Mesendoderm (in vitro differentiated cells): ENCODE measurements at regions not wholly inside any gene's neighbourhood (a gene's known extent, or its start where the extent isn't known, plus 50 kb on each side); places are given as distances from the start of the nearest gene placed in this dataset.

ENCODE experiments used
- DNase-seq: peaks from one replicate; pipeline ENCODE4 v3.0.0; 2013
- H2AK5ac ChIP-seq: 2 replicates; pipeline ENCODE4 v1.6.1; 2013; ENCODE audit warnings: low read length, inconsistent platforms
- H2BK120ac ChIP-seq: 2 replicates; pipeline ENCODE4 v1.6.1; 2013; ENCODE audit warnings: low read depth, mild to moderate bottlenecking, low read length, moderate library complexity, mixed read lengths
- H2BK15ac ChIP-seq: replicated peaks from 2 replicates; pipeline ENCODE4 v1.6.1; 2013; ENCODE audit warnings: low read depth, mild to moderate bottlenecking, moderate library complexity
- H2BK5ac ChIP-seq: 2 replicates; pipeline ENCODE4 v1.6.1; 2013; ENCODE audit warnings: low read length, inconsistent platforms
- H3K18ac ChIP-seq: 2 replicates; pipeline ENCODE4 v1.6.1; 2013; ENCODE audit warnings: mild to moderate bottlenecking, low read length, mixed read lengths
- H3K23ac ChIP-seq: one replicate; pipeline ENCODE4 v1.6.1; 2013; ENCODE audit warnings: low read length
- H3K27ac ChIP-seq: 2 replicates; pipeline ENCODE4 v1.5.1; 2013; ENCODE audit warnings: low read depth, mild to moderate bottlenecking, inconsistent platforms, low read length, moderate library complexity
- H3K27me3 ChIP-seq: 2 replicates; pipeline ENCODE4 v1.6.1; 2013; ENCODE audit warnings: low read length, control low read depth, mild to moderate bottlenecking, inconsistent platforms; ENCODE audit not compliant: insufficient read depth, poor library complexity
- H3K36me3 ChIP-seq: 2 replicates; pipeline ENCODE4 v1.6.1; 2013; ENCODE audit warnings: low read length, inconsistent platforms; ENCODE audit not compliant: control insufficient read depth, insufficient read depth
- H3K4ac ChIP-seq: one replicate; pipeline ENCODE4 v1.6.1; 2013; ENCODE audit warnings: low read depth, mild to moderate bottlenecking, low read length, moderate library complexity
- H3K4me1 ChIP-seq: 2 replicates; pipeline ENCODE4 v1.6.1; 2013; ENCODE audit warnings: low read depth, low read length, inconsistent platforms; ENCODE audit not compliant: control insufficient read depth
- H3K4me2 ChIP-seq: 2 replicates; pipeline ENCODE4 v1.6.1; 2013; ENCODE audit warnings: low read length
- H3K4me3 ChIP-seq: 2 replicates; pipeline ENCODE4 v1.5.1; 2013; ENCODE audit warnings: mild to moderate bottlenecking, low read length
- H3K56ac ChIP-seq: one replicate; pipeline ENCODE4 v1.6.1; 2013; ENCODE audit warnings: low read length
- H3K79me1 ChIP-seq: 2 replicates; pipeline ENCODE4 v1.6.1; 2013; ENCODE audit warnings: low read length, inconsistent platforms
- H3K79me2 ChIP-seq: 2 replicates; pipeline ENCODE4 v1.6.1; 2013; ENCODE audit warnings: mild to moderate bottlenecking, low read length; ENCODE audit not compliant: control insufficient read depth, insufficient read depth
- H3K9ac ChIP-seq: 2 replicates; pipeline ENCODE4 v1.6.1; 2013; ENCODE audit warnings: low read length, inconsistent platforms
- H4K5ac ChIP-seq: one replicate; pipeline ENCODE4 v1.6.1; 2013; ENCODE audit warnings: low read length
- H4K8ac ChIP-seq: one replicate; pipeline ENCODE4 v1.6.1; 2013; ENCODE audit warnings: low read depth, mild to moderate bottlenecking, control low read depth, low read length, moderate library complexity
- WGBS: extraction: QIAGEN DNeasy Blood & Tissue Kit; methylation state at CpG from one replicate; pipeline ENCODE4 v1.1.7; 2013; ENCODE audit warnings: low lambda C conversion rate, missing lambda C conversion rate; ENCODE audit not compliant: insufficient coverage; ENCODE audit errors: extremely low coverage; 5-methylcytosine and 5-hydroxymethylcytosine counted together

DNA sequence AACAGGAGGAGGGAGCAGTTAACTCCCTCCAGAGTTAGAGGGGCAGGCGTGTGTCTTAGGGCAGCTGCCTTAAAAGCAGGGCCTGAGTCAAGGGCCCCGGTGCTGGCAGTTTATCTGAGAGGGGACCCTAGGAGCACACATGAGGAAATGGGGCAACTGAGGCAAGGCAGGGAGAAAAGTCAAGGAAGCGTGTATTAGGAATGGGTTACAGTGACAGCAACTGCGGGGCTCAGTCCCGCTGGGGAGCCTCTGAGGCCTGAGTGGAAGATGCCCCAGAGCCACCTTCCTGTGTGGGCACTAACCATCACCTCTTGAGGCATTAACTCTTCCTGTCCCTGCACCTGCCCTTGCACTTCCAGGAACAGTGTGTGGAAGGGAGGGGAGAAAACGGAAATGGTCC is 276.3 kb downstream of the MATN1 start:
- no peaks in the 10 kb centered on the region for H3K79me2 ChIP-seq

DNA sequence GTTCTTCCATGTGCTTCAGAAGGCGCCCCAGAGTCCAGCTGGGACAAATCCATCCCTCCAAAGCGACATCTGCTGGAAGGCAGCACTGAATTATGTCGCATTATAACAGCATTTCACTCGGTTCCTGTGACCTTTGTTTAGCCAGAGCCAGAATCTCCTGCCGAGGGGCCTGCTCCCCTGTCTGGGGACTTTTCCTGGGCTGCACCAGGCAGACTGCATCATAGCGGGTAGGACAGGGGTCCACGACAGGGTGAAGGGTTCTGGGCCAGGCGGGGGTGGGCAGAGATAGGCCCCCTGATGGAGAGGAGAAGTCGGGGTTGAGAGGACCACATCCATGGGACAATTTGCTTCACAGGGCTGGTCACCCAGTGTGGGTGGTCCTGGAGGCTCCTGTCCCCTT is 276.9 kb downstream of the MATN1 start:
- H3K18ac ChIP-seq, result no peak overlapping the region
- no CpG with 5 or more reads among the region's 9 CpGs for WGBS
- no peaks in the 10 kb centered on the region for H3K27me3 ChIP-seq
- H4K8ac ChIP-seq, result no peak overlapping the region
- H2BK120ac ChIP-seq, result no peak overlapping the region
- H4K5ac ChIP-seq, result no peak overlapping the region
- H3K9ac ChIP-seq, result no peak overlapping the region
- H2AK5ac ChIP-seq, result no peak overlapping the region
- no peak overlapping the region for H3K56ac ChIP-seq
- no peak overlapping the region for H3K4ac ChIP-seq
- H3K23ac ChIP-seq, result no peak overlapping the region
- H2BK5ac ChIP-seq, result no peak overlapping the region
- H3K79me2 ChIP-seq, result no peaks in the 10 kb centered on the region
- no peak overlapping the region for H2BK15ac ChIP-seq
- no peak overlapping the region for H3K27ac ChIP-seq
- no peaks in the 10 kb centered on the region for H3K79me1 ChIP-seq
- H3K4me3 ChIP-seq, result no peak overlapping the region
- H3K4me1 ChIP-seq, result no peaks in the 10 kb centered on the region
- no peaks in the 10 kb centered on the region for H3K36me3 ChIP-seq
- DNase-seq, result no peak
- H3K4me2 ChIP-seq, result no peak overlapping the region

More for the DNA sequence above, 276.3 kb downstream of the MATN1 start:
- Histone ChIP-seq H3K18ac (no peak overlapping the region), H3K4ac (no peak overlapping the region), H3K9ac (no peak overlapping the region), H3K36me3 (no peaks in the 10 kb centered on the region), H3K27ac (no peak overlapping the region), H2BK5ac (no peak overlapping the region), H3K4me1 (no peaks in the 10 kb centered on the region), H4K8ac (no peak overlapping the region), H3K79me1 (no peaks in the 10 kb centered on the region), H3K27me3 (no peaks in the 10 kb centered on the region), H3K56ac (no peak overlapping the region), H2BK15ac (no peak overlapping the region), H3K23ac (no peak overlapping the region), H3K4me3 (no peak overlapping the region), H3K4me2 (no peak overlapping the region), H4K5ac (no peak overlapping the region), H2BK120ac (no peak overlapping the region), H2AK5ac (no peak overlapping the region)
- WGBS, result no CpG with 5 or more reads among the region's 6 CpGs
- no peak for DNase-seq

DNA sequence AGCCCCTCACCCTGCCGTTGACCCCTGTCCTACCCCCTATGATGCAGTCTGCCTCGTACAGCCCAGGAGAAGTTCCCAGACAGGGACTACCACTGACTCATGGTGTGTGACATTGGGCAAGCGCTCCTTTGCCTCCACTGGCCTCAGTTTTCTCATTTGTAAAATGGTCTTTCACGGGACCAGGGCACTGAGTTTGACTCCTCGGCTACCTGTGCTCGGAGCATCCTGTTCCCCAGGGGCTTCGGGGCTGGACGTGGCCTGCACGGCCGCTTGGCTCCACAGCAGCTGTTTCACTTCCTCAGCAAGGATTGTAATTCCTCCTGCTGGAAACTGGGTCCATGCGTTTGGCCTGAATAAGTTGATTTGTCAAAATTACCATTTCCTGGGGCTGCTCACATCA is 277.3 kb downstream of the MATN1 start:
- DNase-seq, result no peak
- Histone ChIP-seq H2BK15ac (no peak overlapping the region), H3K27me3 (no peaks in the 10 kb centered on the region), H3K56ac (no peak overlapping the region), H3K79me1 (no peaks in the 10 kb centered on the region), H3K9ac (no peak overlapping the region), H2AK5ac (no peak overlapping the region), H3K4ac (no peak overlapping the region), H3K79me2 (no peaks in the 10 kb centered on the region), H4K8ac (no peak overlapping the region), H2BK5ac (no peak overlapping the region), H2BK120ac (no peak overlapping the region), H3K18ac (no peak overlapping the region), H3K4me2 (no peak overlapping the region), H3K27ac (no peak overlapping the region), H3K4me1 (no peaks in the 10 kb centered on the region), H4K5ac (no peak overlapping the region), H3K4me3 (no peak overlapping the region), H3K36me3 (no peaks in the 10 kb centered on the region), H3K23ac (no peak overlapping the region)
- WGBS, result no CpG with 5 or more reads among the region's 11 CpGs

DNA sequence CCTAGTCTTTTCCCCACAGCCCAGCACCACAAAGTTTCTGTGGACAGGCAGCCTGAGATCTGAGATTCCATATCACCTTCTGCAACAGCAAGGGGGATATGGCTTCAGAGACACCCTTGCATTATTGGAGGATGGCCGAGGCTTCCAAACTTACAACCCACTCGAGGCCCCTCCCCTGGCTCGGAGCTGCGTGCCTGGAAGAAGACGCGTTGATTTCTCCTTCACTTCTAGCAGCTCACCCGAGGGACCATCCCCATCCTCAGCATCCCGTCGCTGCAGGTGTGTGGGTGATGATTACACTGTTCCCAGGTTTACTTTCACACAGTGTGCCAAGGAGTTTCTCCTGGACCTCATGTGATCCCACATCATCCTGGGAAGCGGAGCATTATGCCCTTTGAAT is 277.9 kb downstream of the MATN1 start:
- Histone ChIP-seq H3K18ac (no peak overlapping the region), H2BK120ac (no peak overlapping the region), H3K27ac (no peak overlapping the region), H3K4me3 (no peak overlapping the region), H3K27me3 (no peaks in the 10 kb centered on the region), H3K79me2 (no peaks in the 10 kb centered on the region), H3K56ac (no peak overlapping the region), H3K4me2 (no peak overlapping the region), H4K5ac (no peak overlapping the region), H3K79me1 (no peaks in the 10 kb centered on the region), H2BK5ac (no peak overlapping the region), H4K8ac (no peak overlapping the region), H3K4me1 (no peaks in the 10 kb centered on the region), H3K9ac (no peak overlapping the region), H3K4ac (no peak overlapping the region), H2AK5ac (no peak overlapping the region), H3K23ac (no peak overlapping the region), H3K36me3 (no peaks in the 10 kb centered on the region), H2BK15ac (no peak overlapping the region)
- WGBS, result no CpG with 5 or more reads among the region's 10 CpGs
- DNase-seq, result no peak

DNA sequence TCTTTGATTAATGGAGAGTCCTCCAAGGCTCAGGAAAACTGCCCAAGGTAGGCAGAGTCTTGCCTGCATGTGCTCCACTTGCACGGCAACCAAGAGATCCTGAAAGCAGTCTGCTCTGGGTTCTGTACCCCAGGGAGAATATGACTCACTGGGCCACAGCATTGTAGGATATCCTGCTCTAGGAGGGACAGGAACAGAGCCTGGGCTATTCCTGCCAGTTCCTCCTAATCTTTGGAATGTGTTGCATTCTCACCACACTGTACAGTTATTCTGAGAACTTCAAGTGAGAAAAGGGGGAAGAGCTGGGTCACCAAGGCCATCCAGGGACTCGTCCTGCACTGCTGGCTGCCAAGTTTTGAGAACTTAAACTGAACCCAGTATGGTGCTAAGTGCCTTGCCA is 278.5 kb downstream of the MATN1 start:
- no peak overlapping the region for H2AK5ac ChIP-seq
- H3K4me1 ChIP-seq, result no peaks in the 10 kb centered on the region
- DNase-seq, result no peak
- H3K79me2 ChIP-seq, result no peaks in the 10 kb centered on the region
- H3K79me1 ChIP-seq, result no peaks in the 10 kb centered on the region
- H3K27ac ChIP-seq, result no peak overlapping the region
- no peaks in the 10 kb centered on the region for H3K36me3 ChIP-seq
- no peak overlapping the region for H4K5ac ChIP-seq
- H2BK120ac ChIP-seq, result no peak overlapping the region
- no peak overlapping the region for H2BK5ac ChIP-seq
- H3K9ac ChIP-seq, result no peak overlapping the region
- no peak overlapping the region for H3K4me3 ChIP-seq
- H2BK15ac ChIP-seq, result no peak overlapping the region
- H3K27me3 ChIP-seq, result no peaks in the 10 kb centered on the region
- H3K4me2 ChIP-seq, result no peak overlapping the region
- no peak overlapping the region for H3K23ac ChIP-seq
- no CpG with 5 or more reads among the region's 2 CpGs for WGBS
- H3K4ac ChIP-seq, result no peak overlapping the region
- no peak overlapping the region for H3K18ac ChIP-seq
- H3K56ac ChIP-seq, result no peak overlapping the region
- no peak overlapping the region for H4K8ac ChIP-seq

DNA sequence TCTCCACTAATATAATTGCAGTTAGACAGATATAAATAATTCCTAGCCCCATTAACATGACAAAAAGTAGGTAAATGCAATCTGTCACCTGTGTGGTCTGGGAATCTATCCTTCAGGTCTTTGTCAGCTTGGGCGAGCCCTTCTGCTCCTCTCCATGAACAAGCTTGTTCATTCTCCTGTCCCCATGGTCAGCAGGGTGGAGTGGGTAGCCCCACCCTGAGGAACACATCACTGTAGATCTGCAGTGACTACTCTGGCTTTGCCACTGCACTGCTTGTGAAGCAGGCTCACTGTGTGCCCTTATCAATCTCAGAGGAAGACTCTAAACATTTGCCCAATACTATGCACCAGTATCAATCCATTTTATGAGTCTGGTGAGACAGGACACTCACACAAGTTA is 279.0 kb downstream of the MATN1 start:
- no peak overlapping the region for H2AK5ac ChIP-seq
- no peaks in the 10 kb centered on the region for H3K79me1 ChIP-seq
- no peak overlapping the region for H4K5ac ChIP-seq
- H3K79me2 ChIP-seq, result no peaks in the 10 kb centered on the region
- H3K23ac ChIP-seq, result no peak overlapping the region
- H2BK15ac ChIP-seq, result no peak overlapping the region
- H4K8ac ChIP-seq, result no peak overlapping the region
- H3K27ac ChIP-seq, result no peak overlapping the region
- DNase-seq, result no peak
- H2BK5ac ChIP-seq, result no peak overlapping the region
- no peak overlapping the region for H3K18ac ChIP-seq
- H3K56ac ChIP-seq, result no peak overlapping the region
- WGBS, result no CpG with 5 or more reads among the region's 1 CpG
- H3K4ac ChIP-seq, result no peak overlapping the region
- H3K27me3 ChIP-seq, result no peaks in the 10 kb centered on the region
- no peaks in the 10 kb centered on the region for H3K4me1 ChIP-seq
- H3K4me2 ChIP-seq, result no peak overlapping the region
- H3K36me3 ChIP-seq, result no peaks in the 10 kb centered on the region
- no peak overlapping the region for H3K9ac ChIP-seq
- no peak overlapping the region for H3K4me3 ChIP-seq
- no peak overlapping the region for H2BK120ac ChIP-seq
